Upper lobe of left lung (tissue), 4 donors: ENCODE measurements at regions not wholly inside any gene's neighbourhood (a gene's known extent, or its start where the extent isn't known, plus 50 kb on each side); places are given as distances from the start of the nearest gene placed in this dataset.

ENCODE experiments used
- CTCF ChIP-seq, 6 experiments: fragments of 450-650 bp in 4 of 6; fragments of 200-600 bp in 2 of 6; sonication (generic) in 2 of 6; IDR thresholded peaks; one replicate each; pipeline ENCODE4 v1.5.1; 2016 to 2019; ENCODE audit warnings: antibody characterized with exemption in 6 of 6
- EP300 ChIP-seq, 4 donors: sonication (generic); formaldehyde crosslinking; IDR thresholded peaks; one replicate each; pipeline ENCODE4 v1.5.1; 2017; ENCODE audit warnings: antibody characterized with exemption in 4 of 4, control low read depth in 2 of 4
- POLR2A ChIP-seq, 4 donors: fragments of 450-650 bp; IDR thresholded peaks; one replicate each; pipeline ENCODE4 v1.5.1; 2016 to 2017; ENCODE audit warnings: antibody characterized with exemption in 4 of 4, mild to moderate bottlenecking in 2 of 4
- POLR2AphosphoS5 ChIP-seq, 2 donors: sonication (generic); formaldehyde crosslinking; IDR thresholded peaks; one replicate each; pipeline ENCODE4 v1.5.1; 2017; ENCODE audit warnings: antibody characterized with exemption in 2 of 2

- TF ChIP-seq CTCF (IDR thresholded peaks at IDR 0.05) = no peak
- no peak for TF ChIP-seq POLR2A (IDR thresholded peaks at IDR 0.05)
- no peak for TF ChIP-seq POLR2AphosphoS5 (IDR thresholded peaks at IDR 0.05)
- TF ChIP-seq EP300 (IDR thresholded peaks at IDR 0.05) = no peak
These were observed 77.6 kb upstream of the AMZ2 start for GRCh38 chr17:68170246-68170645.
